ENCODE measurements at regions not wholly inside any gene's neighbourhood (a gene's known extent, or its start where the extent isn't known, plus 50 kb on each side); places are given as distances from the start of the nearest gene placed in this dataset.

DNA sequence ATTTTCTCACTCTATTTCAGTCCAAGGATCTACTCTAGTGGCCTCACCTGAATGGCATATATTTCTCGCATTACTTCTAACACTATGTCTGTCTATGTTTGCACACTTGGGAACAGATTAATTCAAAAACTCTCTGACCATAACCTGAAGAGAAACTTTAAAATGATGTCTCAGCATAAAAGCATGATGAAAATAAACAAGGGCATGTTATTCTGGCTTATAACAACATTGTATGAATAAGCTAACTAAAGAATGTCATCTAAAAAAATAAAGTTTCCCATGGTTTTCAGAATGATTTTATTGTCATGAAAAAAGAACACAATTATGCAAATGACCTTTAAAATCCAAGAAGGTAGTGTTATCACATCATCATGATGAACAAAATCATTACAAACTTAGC, 85.5 kb upstream of the ROBO2 start:
- TF ChIP-seq, protein P1, sequence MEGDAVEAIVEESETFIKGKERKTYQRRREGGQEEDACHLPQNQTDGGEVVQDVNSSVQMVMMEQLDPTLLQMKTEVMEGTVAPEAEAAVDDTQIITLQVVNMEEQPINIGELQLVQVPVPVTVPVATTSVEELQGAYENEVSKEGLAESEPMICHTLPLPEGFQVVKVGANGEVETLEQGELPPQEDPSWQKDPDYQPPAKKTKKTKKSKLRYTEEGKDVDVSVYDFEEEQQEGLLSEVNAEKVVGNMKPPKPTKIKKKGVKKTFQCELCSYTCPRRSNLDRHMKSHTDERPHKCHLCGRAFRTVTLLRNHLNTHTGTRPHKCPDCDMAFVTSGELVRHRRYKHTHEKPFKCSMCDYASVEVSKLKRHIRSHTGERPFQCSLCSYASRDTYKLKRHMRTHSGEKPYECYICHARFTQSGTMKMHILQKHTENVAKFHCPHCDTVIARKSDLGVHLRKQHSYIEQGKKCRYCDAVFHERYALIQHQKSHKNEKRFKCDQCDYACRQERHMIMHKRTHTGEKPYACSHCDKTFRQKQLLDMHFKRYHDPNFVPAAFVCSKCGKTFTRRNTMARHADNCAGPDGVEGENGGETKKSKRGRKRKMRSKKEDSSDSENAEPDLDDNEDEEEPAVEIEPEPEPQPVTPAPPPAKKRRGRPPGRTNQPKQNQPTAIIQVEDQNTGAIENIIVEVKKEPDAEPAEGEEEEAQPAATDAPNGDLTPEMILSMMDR (IDR thresholded peaks at IDR 0.05) = no peak
- no peak for TF ChIP-seq EZH2phosphoT487 (IDR thresholded peaks at IDR 0.05)
- no peak for TF ChIP-seq EZH2 (IDR thresholded peaks at IDR 0.05)
